ENCODE measurements at regions not wholly inside any gene's neighbourhood (a gene's known extent, or its start where the extent isn't known, plus 50 kb on each side); places are given as distances from the start of the nearest gene placed in this dataset.

DNA sequence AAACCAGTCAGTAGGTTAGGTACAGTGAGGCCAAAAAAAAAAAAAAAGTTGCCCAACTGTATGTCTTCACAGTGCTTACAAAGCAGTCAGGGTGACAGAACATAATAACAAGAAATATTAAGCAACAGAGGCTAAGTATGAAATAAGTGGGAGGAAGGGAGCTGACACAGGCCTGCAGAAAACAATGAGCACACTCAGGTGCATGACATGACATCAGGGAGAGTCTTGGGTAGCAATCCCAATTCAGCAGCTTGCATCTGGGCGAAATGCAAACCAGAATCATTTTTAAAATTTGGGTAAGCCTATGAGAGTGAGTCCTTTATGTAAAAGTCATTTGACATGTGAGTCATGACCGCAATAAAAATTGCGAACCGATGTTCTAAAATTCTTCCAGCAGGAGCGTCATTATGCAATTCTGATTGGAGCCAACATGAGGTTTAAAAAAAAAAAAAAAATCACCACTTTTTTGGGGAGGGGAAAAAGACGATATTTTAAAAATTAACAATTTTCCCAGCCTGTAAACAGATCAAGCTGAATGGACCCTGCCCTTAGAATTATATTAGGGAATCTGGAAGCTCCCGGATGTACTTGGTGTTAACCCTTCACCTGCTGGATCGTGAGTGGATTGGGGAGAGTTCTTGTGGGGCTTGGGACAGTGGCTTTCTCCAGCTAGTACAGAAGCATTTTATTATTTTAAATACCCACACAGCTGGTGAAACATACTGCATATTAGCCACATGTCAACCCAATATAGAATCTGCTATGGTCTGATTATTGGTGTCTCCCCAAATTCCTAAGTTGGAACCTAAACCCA is 127.9 kb downstream of the NPIPB5 start:
- no peak overlapping the region for H3K4me2 ChIP-seq (replicated peaks; ENCODE audit: extremely low read depth, low read length, poor library complexity, severe bottlenecking)
- H3K36me3 ChIP-seq (replicated peaks in 1 of 2; ENCODE audit: control insufficient read depth in 1 of 2, insufficient read depth in 2 of 2, low read length in 2 of 2): no peaks in the 10 kb centered on the region
- H3K4me3 ChIP-seq (replicated peaks in 1 of 3; ENCODE audit: low read depth in 2 of 3, low read length in 3 of 3): no peak overlapping the region
- peaks cover 4 to 6% of the 10 kb centered on the region in 2 donors for H3K9me3 ChIP-seq (replicated peaks in 1 of 2; ENCODE audit: control insufficient read depth in 1 of 2, insufficient read depth in 1 of 2, low read length in 2 of 2)
- TF ChIP-seq, protein P1, sequence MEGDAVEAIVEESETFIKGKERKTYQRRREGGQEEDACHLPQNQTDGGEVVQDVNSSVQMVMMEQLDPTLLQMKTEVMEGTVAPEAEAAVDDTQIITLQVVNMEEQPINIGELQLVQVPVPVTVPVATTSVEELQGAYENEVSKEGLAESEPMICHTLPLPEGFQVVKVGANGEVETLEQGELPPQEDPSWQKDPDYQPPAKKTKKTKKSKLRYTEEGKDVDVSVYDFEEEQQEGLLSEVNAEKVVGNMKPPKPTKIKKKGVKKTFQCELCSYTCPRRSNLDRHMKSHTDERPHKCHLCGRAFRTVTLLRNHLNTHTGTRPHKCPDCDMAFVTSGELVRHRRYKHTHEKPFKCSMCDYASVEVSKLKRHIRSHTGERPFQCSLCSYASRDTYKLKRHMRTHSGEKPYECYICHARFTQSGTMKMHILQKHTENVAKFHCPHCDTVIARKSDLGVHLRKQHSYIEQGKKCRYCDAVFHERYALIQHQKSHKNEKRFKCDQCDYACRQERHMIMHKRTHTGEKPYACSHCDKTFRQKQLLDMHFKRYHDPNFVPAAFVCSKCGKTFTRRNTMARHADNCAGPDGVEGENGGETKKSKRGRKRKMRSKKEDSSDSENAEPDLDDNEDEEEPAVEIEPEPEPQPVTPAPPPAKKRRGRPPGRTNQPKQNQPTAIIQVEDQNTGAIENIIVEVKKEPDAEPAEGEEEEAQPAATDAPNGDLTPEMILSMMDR (IDR thresholded peaks at IDR 0.05): no peak
- H3K9ac ChIP-seq (ENCODE audit: insufficient read depth, low read length, poor library complexity, severe bottlenecking): no peak overlapping the region
- H3K4me3 Mint-ChIP-seq: no peak overlapping the region
- no peak overlapping the region for H2AFZ ChIP-seq (ENCODE audit: insufficient read depth, low read depth, low read length, poor library complexity, severe bottlenecking)
- intact Hi-C loops (cut with micrococcal nuclease): no loop called here
- H3K4me1 ChIP-seq (ENCODE audit: control insufficient read depth in 1 of 2, insufficient read depth in 2 of 2, low read length in 2 of 2): no peaks in the 10 kb centered on the region
- peak in 1 of 3 donors; percentile 19 for DNase-seq
- no peaks in the 10 kb centered on the region for H4K20me1 ChIP-seq (ENCODE audit: insufficient read depth, low read length)
- no peak overlapping the region for H3K27ac ChIP-seq (ENCODE audit: low read depth in 1 of 2, low read length in 2 of 2)
- no peaks in the 10 kb centered on the region for H3K79me2 ChIP-seq (ENCODE audit: insufficient read depth, low read length)
- 94% methylated on average over 4 of the region's 8 CpGs for WGBS (ENCODE audit: insufficient coverage)
- H3K27me3 Mint-ChIP-seq (ENCODE audit: low read depth in 3 of 3): peaks cover 3 to 18% (median 9%) of the 10 kb centered on the region in 3 donors
- H3K9me3 Mint-ChIP-seq: no peaks in the 10 kb centered on the region
- H3K27ac Mint-ChIP-seq: no peak overlapping the region
- H3K27me3 ChIP-seq (ENCODE audit: control insufficient read depth in 2 of 2, insufficient read depth in 2 of 2, low read length in 2 of 2): peaks cover 16 to 43% of the 10 kb centered on the region in 2 donors
- H3K36me3 Mint-ChIP-seq: no peaks in the 10 kb centered on the region
- H3K4me1 Mint-ChIP-seq: no peaks in the 10 kb centered on the region

DNA sequence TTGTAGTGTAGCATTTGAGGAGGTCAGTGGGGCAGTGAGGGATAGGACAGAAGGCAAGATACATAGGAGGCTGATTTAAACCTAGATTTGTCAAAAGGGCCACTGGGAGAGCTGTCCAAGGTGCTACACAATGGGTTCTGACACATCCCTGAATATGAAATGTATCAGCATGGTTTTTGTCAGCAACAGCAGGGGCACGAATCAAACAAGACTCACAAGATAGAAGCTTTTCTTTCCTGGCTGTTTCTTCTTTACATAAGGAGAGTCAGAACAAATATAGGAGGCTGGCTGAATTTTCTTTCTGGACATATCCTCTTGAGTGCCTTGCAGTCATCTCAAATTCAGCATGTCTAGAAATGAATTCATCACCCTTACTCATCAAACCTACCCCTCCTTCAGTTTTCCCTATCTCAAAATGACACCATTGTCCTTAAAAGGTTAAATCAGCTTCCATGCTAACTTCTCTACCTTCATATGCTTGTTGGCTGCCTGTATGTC is 130.5 kb downstream of the NPIPB5 start:
- no peaks in the 10 kb centered on the region for H3K4me1 ChIP-seq (ENCODE audit: control insufficient read depth in 1 of 2, insufficient read depth in 2 of 2, low read length in 2 of 2)
- no peaks in the 10 kb centered on the region for H4K20me1 ChIP-seq (ENCODE audit: insufficient read depth, low read length)
- Mint-ChIP-seq H3K27me3 (ENCODE audit: low read depth in 3 of 3) (peaks cover 0 to 4% (median 0%) of the 10 kb centered on the region in 3 donors), H3K9me3 (no peaks in the 10 kb centered on the region), H3K36me3 (no peaks in the 10 kb centered on the region), H3K4me3 (no peak overlapping the region), H3K4me1 (no peaks in the 10 kb centered on the region), H3K27ac (no peak overlapping the region)
- 63% methylated on average over 1 of the region's 1 CpG for WGBS (ENCODE audit: insufficient coverage)
- H3K27ac ChIP-seq (ENCODE audit: low read depth in 1 of 2, low read length in 2 of 2): no peak overlapping the region
- H3K9ac ChIP-seq (ENCODE audit: insufficient read depth, low read length, poor library complexity, severe bottlenecking): no peak overlapping the region
- H3K9me3 ChIP-seq (replicated peaks in 1 of 2; ENCODE audit: control insufficient read depth in 1 of 2, insufficient read depth in 1 of 2, low read length in 2 of 2): peaks cover 4 to 6% of the 10 kb centered on the region in 2 donors
- H2AFZ ChIP-seq (ENCODE audit: insufficient read depth, low read depth, low read length, poor library complexity, severe bottlenecking): no peak overlapping the region
- H3K4me2 ChIP-seq (replicated peaks; ENCODE audit: extremely low read depth, low read length, poor library complexity, severe bottlenecking): no peak overlapping the region
- no peaks in the 10 kb centered on the region for H3K36me3 ChIP-seq (replicated peaks in 1 of 2; ENCODE audit: control insufficient read depth in 1 of 2, insufficient read depth in 2 of 2, low read length in 2 of 2)
- H3K27me3 ChIP-seq (ENCODE audit: control insufficient read depth in 2 of 2, insufficient read depth in 2 of 2, low read length in 2 of 2): peaks cover 10 to 37% of the 10 kb centered on the region in 2 donors
- TF ChIP-seq, protein P1 (IDR thresholded peaks at IDR 0.05): no peak
- H3K79me2 ChIP-seq (ENCODE audit: insufficient read depth, low read length): no peaks in the 10 kb centered on the region
- H3K4me3 ChIP-seq (replicated peaks in 1 of 3; ENCODE audit: low read depth in 2 of 3, low read length in 3 of 3): no peak overlapping the region
- no peak for DNase-seq
- intact Hi-C loops (cut with micrococcal nuclease): no loop called here

Data from CD14-positive monocyte (primary cell).